Mucosa of descending colon (tissue), 3 donors: ENCODE measurements at regions not wholly inside any gene's neighbourhood (a gene's known extent, or its start where the extent isn't known, plus 50 kb on each side); places are given as distances from the start of the nearest gene placed in this dataset.

Experiments used
- ATAC-seq: fragments of 200-7000 bp; cut with Tn5 transposase; one replicate; pipeline ENCODE4 v1.9.1; 2020; ENCODE audit warnings: mild to moderate bottlenecking, moderate library complexity
- DNase-seq, 3 donors: peaks; one replicate each; pipeline ENCODE4 v3.0.0-alpha.2; 2020
- H3K36me3 ChIP-seq: fragments of 200-600 bp; one replicate; pipeline ENCODE4 v1.8.0; 2021; ENCODE audit warnings: low read depth, mild to moderate bottlenecking
- H3K4me1 ChIP-seq: fragments of 200-600 bp; one replicate; pipeline ENCODE4 v1.8.0; 2021; ENCODE audit warnings: low read depth, mild to moderate bottlenecking
- H3K4me3 ChIP-seq: fragments of 200-600 bp; one replicate; pipeline ENCODE4 v1.8.0; 2021; ENCODE audit warnings: mild to moderate bottlenecking
- H3K9me3 ChIP-seq: fragments of 200-600 bp; one replicate; pipeline ENCODE4 v1.8.0; 2021; ENCODE audit warnings: mild to moderate bottlenecking
- CTCF ChIP-seq: fragments of 200-600 bp; IDR thresholded peaks from one replicate; pipeline ENCODE4 v1.8.0; 2022; ENCODE audit warnings: antibody characterized with exemption, mild to moderate bottlenecking
- intact Hi-C, 2 donors: fragments of 100-400 bp; cut with DNase I in 1 of 2; cut with micrococcal nuclease in 1 of 2; formaldehyde crosslinking; loops; one replicate each; pipeline versions ENCODE4 v1.11.0 to v1.11.1; 2022; cut with DNase I, micrococcal nuclease
- donor health status: DM: no; HTN: no; CAD: no; lungs with moderate emphysema.
- donor health status: DM: no; HTN: no; CAD: no.
- donor health status: DM: no; HTN: yes; CAD: no.

GRCh38 chr19:32195706-32196610 is 149.5 kb upstream of the ZNF507 start:
- TF ChIP-seq CTCF: no peak
- intact Hi-C loops: no loop called here
- Histone ChIP-seq H3K4me3 (no peak overlapping the region), H3K36me3 (no peaks in the 10 kb centered on the region), H3K4me1 (no peaks in the 10 kb centered on the region), H3K9me3 (no peaks in the 10 kb centered on the region)
- no peak for DNase-seq
- ATAC-seq: no peak

GRCh38 chr19:32196690-32197420 is 148.6 kb upstream of the ZNF507 start:
- Histone ChIP-seq H3K36me3 (no peaks in the 10 kb centered on the region), H3K9me3 (no peaks in the 10 kb centered on the region), H3K4me1 (no peaks in the 10 kb centered on the region), H3K4me3 (no peak overlapping the region)
- no peak for DNase-seq
- no peak for TF ChIP-seq CTCF
- intact Hi-C loops: no loop called here
- no peak for ATAC-seq

GRCh38 chr19:32197896-32198882 is 147.2 kb upstream of the ZNF507 start:
- DNase-seq (no peak), ATAC-seq (no peak)
- no peaks in the 10 kb centered on the region for H3K9me3 ChIP-seq
- no peaks in the 10 kb centered on the region for H3K4me1 ChIP-seq
- no peak overlapping the region for H3K4me3 ChIP-seq
- TF ChIP-seq CTCF: no peak
- intact Hi-C loops: no loop called here
- no peaks in the 10 kb centered on the region for H3K36me3 ChIP-seq

GRCh38 chr19:32199501-32200040 is 145.8 kb upstream of the ZNF507 start:
- no peak for DNase-seq

More at GRCh38 chr19:32199501-32200040, 145.8 kb upstream of the ZNF507 start:
- intact Hi-C loops: no loop called here
- no peak for TF ChIP-seq CTCF
- no peak overlapping the region for H3K4me3 ChIP-seq
- no peak for ATAC-seq
- H3K36me3 ChIP-seq: no peaks in the 10 kb centered on the region
- no peaks in the 10 kb centered on the region for H3K4me1 ChIP-seq
- H3K9me3 ChIP-seq: no peaks in the 10 kb centered on the region
